SH-SY5Y (cell line): ENCODE measurements at regions not wholly inside any gene's neighbourhood (a gene's known extent, or its start where the extent isn't known, plus 50 kb on each side); places are given as distances from the start of the nearest gene placed in this dataset.

Experiments used
- GATA2 ChIP-seq: IDR thresholded peaks from 2 replicates; pipeline ENCODE4 v1.6.1; 2011; ENCODE audit warnings: mild to moderate bottlenecking, low read depth, low read length
- GATA3 ChIP-seq: IDR thresholded peaks from 2 replicates; pipeline ENCODE4 v1.6.1; 2011; ENCODE audit warnings: low read depth, mild to moderate bottlenecking, low read length, moderate library complexity

DNA sequence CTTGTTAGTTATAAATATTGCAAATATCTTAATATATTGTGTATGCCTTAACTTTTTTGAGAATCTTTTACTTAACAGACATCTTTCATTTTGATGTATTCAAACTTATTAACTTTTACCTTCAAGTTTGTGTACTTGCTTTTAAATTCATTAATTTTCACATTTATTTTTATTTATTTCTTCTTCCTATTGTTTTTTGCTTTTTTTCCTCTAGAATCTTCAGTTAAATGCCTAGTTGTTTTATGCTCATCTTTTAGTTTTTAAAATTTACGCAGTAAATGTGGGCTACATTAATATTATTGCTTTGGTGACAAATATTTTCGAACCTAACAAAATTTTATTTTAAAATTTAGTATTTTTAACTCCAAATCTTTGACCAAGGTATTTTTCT is 89.0 kb downstream of the TNFAIP3 start:
- TF ChIP-seq GATA2 (no peak), GATA3 (no peak)
